KMS-11 (cell line): ENCODE measurements at regions not wholly inside any gene's neighbourhood (a gene's known extent, or its start where the extent isn't known, plus 50 kb on each side); places are given as distances from the start of the nearest gene placed in this dataset.
"Not testable (repeated sequence)": the region's sequence is repeated elsewhere in the genome, so short reads cannot be mapped to it uniquely, and the experiment has no call there.

Experiments used
- H2AFZ ChIP-seq: fragments of 200-600 bp; sonication (generic); 2 replicates; pipeline ENCODE4 v1.6.1; 2016; ENCODE audit warnings: antibody characterized with exemption, mixed run types, low read depth
- H3K27ac ChIP-seq: fragments of 200-600 bp; sonication (generic); 2 replicates; pipeline ENCODE4 v1.6.1; 2016; ENCODE audit warnings: mild to moderate bottlenecking, mixed run types
- H3K27me3 ChIP-seq: fragments of 200-600 bp; sonication (generic); 2 replicates; pipeline ENCODE4 v1.6.1; 2017; ENCODE audit warnings: mild to moderate bottlenecking, low read depth, mixed run types, moderate library complexity; ENCODE audit not compliant: insufficient read depth
- H3K36me3 ChIP-seq: fragments of 200-600 bp; sonication (generic); 2 replicates; pipeline ENCODE4 v1.6.1; 2017; ENCODE audit warnings: mild to moderate bottlenecking, mixed run types; ENCODE audit not compliant: insufficient read depth
- H3K4me1 ChIP-seq: fragments of 200-600 bp; sonication (generic); 2 replicates; pipeline ENCODE4 v1.6.1; 2016; ENCODE audit warnings: mild to moderate bottlenecking, low read depth, mixed run types; ENCODE audit not compliant: poor library complexity, severe bottlenecking
- H3K4me2 ChIP-seq: fragments of 200-600 bp; sonication (generic); 2 replicates; pipeline ENCODE4 v1.7.0; 2016; ENCODE audit warnings: mild to moderate bottlenecking, mixed run types
- H3K4me3 ChIP-seq: fragments of 200-600 bp; sonication (generic); IDR thresholded peaks from 2 replicates; pipeline ENCODE4 v1.6.1; 2017; ENCODE audit warnings: low read depth, low read length, mixed read lengths; ENCODE audit not compliant: insufficient read depth
- H3K79me2 ChIP-seq: fragments of 200-600 bp; sonication (generic); 2 replicates; pipeline ENCODE4 v1.6.1; 2016; ENCODE audit warnings: low read depth, mixed run types; ENCODE audit not compliant: insufficient read depth
- H3K9ac ChIP-seq: fragments of 200-600 bp; sonication (generic); 2 replicates; pipeline ENCODE4 v1.6.1; 2016; ENCODE audit warnings: mild to moderate bottlenecking, mixed run types
- H4K20me1 ChIP-seq: fragments of 200-600 bp; sonication (generic); 2 replicates; pipeline ENCODE4 v1.6.1; 2016; ENCODE audit warnings: mild to moderate bottlenecking, mixed run types; ENCODE audit not compliant: insufficient read depth
- TF ChIP-seq, protein P1 (sequence below): fragments of 200-600 bp; sonication (generic); conservative IDR thresholded peaks from 2 replicates; pipeline ENCODE4 v1.6.1; 2017; ENCODE audit warnings: low read depth, mild to moderate bottlenecking, antibody characterized with exemption, low read length, moderate library complexity, mixed read lengths

DNA sequence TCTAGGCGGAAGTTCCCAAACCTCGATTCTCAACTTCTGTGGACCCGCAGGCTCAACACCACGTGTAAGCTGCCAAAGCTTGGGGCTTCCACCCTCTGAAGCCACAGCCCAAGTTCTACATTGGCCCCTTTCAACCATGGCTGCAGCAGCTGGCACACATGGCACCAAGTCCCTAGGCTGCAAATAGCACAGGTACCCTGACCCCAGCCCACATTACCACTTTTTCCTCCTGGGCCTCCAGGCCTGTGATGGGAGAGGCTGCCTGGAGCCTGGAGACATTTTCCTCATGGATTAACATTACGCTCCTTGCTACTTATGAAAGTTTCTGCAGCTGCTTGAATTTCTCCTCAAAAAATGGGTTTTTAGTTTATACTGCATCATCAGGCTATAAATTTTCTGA lies 479.5 kb downstream of the PCDH7 start:
- Histone ChIP-seq H3K79me2 (no peaks in the 10 kb centered on the region), H3K36me3 (no peaks in the 10 kb centered on the region), H3K4me1 (no peaks in the 10 kb centered on the region), H2AFZ (no peak overlapping the region), H3K4me3 (no peak overlapping the region), H3K27me3 (no peaks in the 10 kb centered on the region), H3K9ac (no peak overlapping the region), H4K20me1 (no peaks in the 10 kb centered on the region), H3K27ac (no peak overlapping the region), H3K4me2 (no peak overlapping the region)
- TF ChIP-seq, protein P1, sequence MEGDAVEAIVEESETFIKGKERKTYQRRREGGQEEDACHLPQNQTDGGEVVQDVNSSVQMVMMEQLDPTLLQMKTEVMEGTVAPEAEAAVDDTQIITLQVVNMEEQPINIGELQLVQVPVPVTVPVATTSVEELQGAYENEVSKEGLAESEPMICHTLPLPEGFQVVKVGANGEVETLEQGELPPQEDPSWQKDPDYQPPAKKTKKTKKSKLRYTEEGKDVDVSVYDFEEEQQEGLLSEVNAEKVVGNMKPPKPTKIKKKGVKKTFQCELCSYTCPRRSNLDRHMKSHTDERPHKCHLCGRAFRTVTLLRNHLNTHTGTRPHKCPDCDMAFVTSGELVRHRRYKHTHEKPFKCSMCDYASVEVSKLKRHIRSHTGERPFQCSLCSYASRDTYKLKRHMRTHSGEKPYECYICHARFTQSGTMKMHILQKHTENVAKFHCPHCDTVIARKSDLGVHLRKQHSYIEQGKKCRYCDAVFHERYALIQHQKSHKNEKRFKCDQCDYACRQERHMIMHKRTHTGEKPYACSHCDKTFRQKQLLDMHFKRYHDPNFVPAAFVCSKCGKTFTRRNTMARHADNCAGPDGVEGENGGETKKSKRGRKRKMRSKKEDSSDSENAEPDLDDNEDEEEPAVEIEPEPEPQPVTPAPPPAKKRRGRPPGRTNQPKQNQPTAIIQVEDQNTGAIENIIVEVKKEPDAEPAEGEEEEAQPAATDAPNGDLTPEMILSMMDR, result no peak

DNA sequence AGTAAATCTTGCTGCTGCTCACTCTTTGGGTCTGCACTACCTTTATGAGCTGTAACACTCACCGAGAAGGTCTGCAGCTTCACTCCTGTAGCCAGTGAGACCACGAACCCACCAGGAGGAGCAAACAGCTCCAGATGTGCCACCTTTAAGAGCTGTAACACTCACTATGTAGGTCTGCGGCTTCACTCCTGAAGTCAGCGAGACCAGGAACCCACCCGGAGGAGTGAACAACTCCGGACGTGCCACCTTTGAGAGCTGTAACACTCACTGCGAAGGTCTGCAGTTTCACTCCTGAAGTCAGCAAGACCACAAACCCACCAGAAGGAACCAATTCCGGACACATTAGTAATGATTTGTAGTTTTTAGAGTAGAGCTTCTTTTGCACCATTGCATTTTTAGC lies 481.9 kb downstream of the PCDH7 start:
- H2AFZ ChIP-seq, H3K27me3 ChIP-seq, H3K4me3 ChIP-seq, H3K9ac ChIP-seq, H3K79me2 ChIP-seq, H3K36me3 ChIP-seq, H3K4me2 ChIP-seq, H4K20me1 ChIP-seq, H3K4me1 ChIP-seq: not testable (repeated sequence)
- peak overlapping the region; percentile 43; the same call in 1 of the 2 replicates for H3K27ac ChIP-seq

- H3K27ac ChIP-seq, result no peak overlapping the region
- H2AFZ ChIP-seq, result no peak overlapping the region
- H3K9ac ChIP-seq, result no peak overlapping the region
- no peaks in the 10 kb centered on the region for H4K20me1 ChIP-seq
- no peaks in the 10 kb centered on the region for H3K79me2 ChIP-seq
- no peak overlapping the region for H3K4me2 ChIP-seq
- H3K4me1 ChIP-seq, result no peaks in the 10 kb centered on the region
- H3K36me3 ChIP-seq, result no peaks in the 10 kb centered on the region
- no peak overlapping the region for H3K4me3 ChIP-seq
- TF ChIP-seq, protein P1, result no peak
- H3K27me3 ChIP-seq, result no peaks in the 10 kb centered on the region
These were observed 484.7 kb downstream of the PCDH7 start for GRCh38 chr4:31204874-31205273.

DNA sequence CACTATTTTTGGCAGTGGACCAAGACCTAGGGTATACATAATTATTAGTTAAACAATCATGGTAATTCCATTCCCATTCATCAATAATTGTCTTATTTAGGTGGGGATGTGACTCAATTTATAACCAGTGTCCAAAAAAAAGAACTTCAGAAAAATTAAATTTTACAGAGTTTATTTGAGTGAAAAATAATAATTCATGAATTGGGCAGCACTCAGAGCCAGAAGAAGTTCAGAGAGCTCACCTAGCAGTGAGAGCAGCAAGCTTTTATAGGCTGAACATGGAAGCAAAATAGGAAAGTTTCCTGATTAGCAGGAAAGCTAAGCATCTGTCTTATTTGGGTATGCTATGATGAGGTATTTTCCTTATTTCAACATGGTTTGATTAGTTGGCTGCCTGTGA lies 500.8 kb downstream of the PCDH7 start:
- no peaks in the 10 kb centered on the region for H3K36me3 ChIP-seq
- no peaks in the 10 kb centered on the region for H3K4me1 ChIP-seq
- no peak overlapping the region for H3K27ac ChIP-seq
- H3K79me2 ChIP-seq, result no peaks in the 10 kb centered on the region
- H3K9ac ChIP-seq, result no peak overlapping the region
- H3K4me3 ChIP-seq, result no peak overlapping the region
- H3K4me2 ChIP-seq, result no peak overlapping the region
- no peak overlapping the region for H2AFZ ChIP-seq
- TF ChIP-seq, protein P1, result no peak
- no peaks in the 10 kb centered on the region for H4K20me1 ChIP-seq
- H3K27me3 ChIP-seq, result no peaks in the 10 kb centered on the region

DNA sequence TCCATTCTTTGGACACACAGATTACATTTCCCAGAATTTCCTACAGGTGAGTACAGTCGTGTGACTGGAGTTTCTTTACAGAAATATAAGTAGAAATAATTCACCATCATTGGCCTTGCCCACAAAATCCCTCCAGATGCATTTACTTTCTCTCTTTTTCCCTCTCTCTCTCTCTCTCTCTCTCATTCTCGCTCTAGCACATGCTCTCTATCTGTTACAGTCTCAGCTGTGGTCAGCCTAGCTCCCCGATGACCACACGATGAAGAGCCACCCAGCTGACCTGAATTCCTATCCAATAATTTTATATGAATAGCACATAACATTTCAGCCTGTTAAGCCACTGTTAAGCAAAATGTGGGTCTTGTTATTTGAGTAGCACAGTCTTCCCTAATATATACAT lies 507.9 kb downstream of the PCDH7 start:
- no peaks in the 10 kb centered on the region for H4K20me1 ChIP-seq
- no peak overlapping the region for H3K4me2 ChIP-seq
- no peaks in the 10 kb centered on the region for H3K27me3 ChIP-seq
- no peaks in the 10 kb centered on the region for H3K79me2 ChIP-seq
- no peak overlapping the region for H2AFZ ChIP-seq
- H3K36me3 ChIP-seq, result no peaks in the 10 kb centered on the region
- no peak overlapping the region for H3K4me3 ChIP-seq
- no peak overlapping the region for H3K9ac ChIP-seq
- TF ChIP-seq, protein P1, result no peak
- H3K27ac ChIP-seq, result no peak overlapping the region
- H3K4me1 ChIP-seq, result no peaks in the 10 kb centered on the region
